ENCODE measurements at regions not wholly inside any gene's neighbourhood (a gene's known extent, or its start where the extent isn't known, plus 50 kb on each side); places are given as distances from the start of the nearest gene placed in this dataset.

DNA sequence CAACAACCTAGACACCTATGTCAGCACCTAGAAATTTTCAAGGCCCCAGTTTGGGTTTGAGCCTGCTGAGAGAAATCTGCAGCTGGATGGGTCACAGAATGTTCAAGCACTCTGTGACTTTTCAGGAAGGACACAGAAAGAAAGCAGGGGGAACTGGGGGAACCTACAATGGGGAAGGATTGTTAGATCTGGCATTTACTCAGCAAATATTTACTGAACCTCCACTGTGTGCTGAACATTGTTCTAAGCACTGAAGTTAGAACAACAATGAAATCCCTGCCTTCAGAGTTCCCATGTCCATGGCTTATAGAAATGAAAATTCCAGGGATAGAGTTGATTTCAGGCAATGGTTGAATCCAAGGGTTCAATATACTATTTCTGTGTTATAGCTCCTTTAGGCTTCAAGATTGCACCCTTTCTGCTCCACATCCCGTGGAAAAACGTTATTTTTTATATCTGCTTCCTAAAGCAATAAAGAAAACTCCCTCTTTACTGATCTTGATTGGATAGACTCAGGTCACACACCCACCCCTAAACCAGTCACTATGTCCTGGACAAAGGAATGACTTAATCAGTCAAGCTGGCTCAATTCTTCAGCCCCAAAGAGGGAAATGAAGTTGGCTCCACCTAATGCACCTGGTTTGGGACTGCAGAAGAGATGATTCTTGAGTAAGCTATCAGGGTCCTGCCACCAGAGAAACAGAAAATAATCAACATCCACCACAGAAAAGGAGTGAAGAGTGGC is 95.1 kb downstream of the OR5AK2 start (continued):
- TF ChIP-seq, protein P1, sequence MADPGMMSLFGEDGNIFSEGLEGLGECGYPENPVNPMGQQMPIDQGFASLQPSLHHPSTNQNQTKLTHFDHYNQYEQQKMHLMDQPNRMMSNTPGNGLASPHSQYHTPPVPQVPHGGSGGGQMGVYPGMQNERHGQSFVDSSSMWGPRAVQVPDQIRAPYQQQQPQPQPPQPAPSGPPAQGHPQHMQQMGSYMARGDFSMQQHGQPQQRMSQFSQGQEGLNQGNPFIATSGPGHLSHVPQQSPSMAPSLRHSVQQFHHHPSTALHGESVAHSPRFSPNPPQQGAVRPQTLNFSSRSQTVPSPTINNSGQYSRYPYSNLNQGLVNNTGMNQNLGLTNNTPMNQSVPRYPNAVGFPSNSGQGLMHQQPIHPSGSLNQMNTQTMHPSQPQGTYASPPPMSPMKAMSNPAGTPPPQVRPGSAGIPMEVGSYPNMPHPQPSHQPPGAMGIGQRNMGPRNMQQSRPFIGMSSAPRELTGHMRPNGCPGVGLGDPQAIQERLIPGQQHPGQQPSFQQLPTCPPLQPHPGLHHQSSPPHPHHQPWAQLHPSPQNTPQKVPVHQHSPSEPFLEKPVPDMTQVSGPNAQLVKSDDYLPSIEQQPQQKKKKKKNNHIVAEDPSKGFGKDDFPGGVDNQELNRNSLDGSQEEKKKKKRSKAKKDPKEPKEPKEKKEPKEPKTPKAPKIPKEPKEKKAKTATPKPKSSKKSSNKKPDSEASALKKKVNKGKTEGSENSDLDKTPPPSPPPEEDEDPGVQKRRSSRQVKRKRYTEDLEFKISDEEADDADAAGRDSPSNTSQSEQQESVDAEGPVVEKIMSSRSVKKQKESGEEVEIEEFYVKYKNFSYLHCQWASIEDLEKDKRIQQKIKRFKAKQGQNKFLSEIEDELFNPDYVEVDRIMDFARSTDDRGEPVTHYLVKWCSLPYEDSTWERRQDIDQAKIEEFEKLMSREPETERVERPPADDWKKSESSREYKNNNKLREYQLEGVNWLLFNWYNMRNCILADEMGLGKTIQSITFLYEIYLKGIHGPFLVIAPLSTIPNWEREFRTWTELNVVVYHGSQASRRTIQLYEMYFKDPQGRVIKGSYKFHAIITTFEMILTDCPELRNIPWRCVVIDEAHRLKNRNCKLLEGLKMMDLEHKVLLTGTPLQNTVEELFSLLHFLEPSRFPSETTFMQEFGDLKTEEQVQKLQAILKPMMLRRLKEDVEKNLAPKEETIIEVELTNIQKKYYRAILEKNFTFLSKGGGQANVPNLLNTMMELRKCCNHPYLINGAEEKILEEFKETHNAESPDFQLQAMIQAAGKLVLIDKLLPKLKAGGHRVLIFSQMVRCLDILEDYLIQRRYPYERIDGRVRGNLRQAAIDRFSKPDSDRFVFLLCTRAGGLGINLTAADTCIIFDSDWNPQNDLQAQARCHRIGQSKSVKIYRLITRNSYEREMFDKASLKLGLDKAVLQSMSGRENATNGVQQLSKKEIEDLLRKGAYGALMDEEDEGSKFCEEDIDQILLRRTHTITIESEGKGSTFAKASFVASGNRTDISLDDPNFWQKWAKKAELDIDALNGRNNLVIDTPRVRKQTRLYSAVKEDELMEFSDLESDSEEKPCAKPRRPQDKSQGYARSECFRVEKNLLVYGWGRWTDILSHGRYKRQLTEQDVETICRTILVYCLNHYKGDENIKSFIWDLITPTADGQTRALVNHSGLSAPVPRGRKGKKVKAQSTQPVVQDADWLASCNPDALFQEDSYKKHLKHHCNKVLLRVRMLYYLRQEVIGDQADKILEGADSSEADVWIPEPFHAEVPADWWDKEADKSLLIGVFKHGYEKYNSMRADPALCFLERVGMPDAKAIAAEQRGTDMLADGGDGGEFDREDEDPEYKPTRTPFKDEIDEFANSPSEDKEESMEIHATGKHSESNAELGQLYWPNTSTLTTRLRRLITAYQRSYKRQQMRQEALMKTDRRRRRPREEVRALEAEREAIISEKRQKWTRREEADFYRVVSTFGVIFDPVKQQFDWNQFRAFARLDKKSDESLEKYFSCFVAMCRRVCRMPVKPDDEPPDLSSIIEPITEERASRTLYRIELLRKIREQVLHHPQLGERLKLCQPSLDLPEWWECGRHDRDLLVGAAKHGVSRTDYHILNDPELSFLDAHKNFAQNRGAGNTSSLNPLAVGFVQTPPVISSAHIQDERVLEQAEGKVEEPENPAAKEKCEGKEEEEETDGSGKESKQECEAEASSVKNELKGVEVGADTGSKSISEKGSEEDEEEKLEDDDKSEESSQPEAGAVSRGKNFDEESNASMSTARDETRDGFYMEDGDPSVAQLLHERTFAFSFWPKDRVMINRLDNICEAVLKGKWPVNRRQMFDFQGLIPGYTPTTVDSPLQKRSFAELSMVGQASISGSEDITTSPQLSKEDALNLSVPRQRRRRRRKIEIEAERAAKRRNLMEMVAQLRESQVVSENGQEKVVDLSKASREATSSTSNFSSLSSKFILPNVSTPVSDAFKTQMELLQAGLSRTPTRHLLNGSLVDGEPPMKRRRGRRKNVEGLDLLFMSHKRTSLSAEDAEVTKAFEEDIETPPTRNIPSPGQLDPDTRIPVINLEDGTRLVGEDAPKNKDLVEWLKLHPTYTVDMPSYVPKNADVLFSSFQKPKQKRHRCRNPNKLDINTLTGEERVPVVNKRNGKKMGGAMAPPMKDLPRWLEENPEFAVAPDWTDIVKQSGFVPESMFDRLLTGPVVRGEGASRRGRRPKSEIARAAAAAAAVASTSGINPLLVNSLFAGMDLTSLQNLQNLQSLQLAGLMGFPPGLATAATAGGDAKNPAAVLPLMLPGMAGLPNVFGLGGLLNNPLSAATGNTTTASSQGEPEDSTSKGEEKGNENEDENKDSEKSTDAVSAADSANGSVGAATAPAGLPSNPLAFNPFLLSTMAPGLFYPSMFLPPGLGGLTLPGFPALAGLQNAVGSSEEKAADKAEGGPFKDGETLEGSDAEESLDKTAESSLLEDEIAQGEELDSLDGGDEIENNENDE (IDR thresholded peaks at IDR 0.05; ENCODE audit: insufficient replicate concordance, low read length): no peak
- TF ChIP-seq SP4 (IDR thresholded peaks at IDR 0.05; ENCODE audit: low read length): no peak
- TF ChIP-seq EP300 (IDR thresholded peaks at IDR 0.05; ENCODE audit: borderline replicate concordance in 1 of 2, low read depth in 2 of 2, low read length in 2 of 2): no peak
- TF ChIP-seq CHD2 (IDR thresholded peaks at IDR 0.05; ENCODE audit: low read length): no peak
- no peak for TF ChIP-seq TAF1 (IDR thresholded peaks at IDR 0.05; ENCODE audit: low read depth, low read length)
- TF ChIP-seq, protein P2, sequence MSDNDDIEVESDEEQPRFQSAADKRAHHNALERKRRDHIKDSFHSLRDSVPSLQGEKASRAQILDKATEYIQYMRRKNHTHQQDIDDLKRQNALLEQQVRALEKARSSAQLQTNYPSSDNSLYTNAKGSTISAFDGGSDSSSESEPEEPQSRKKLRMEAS (IDR thresholded peaks at IDR 0.05): no peak
